DND-41 (cell line): ENCODE measurements at regions not wholly inside any gene's neighbourhood (a gene's known extent, or its start where the extent isn't known, plus 50 kb on each side); places are given as distances from the start of the nearest gene placed in this dataset.
"Not testable (repeated sequence)": the region's sequence is repeated elsewhere in the genome, so short reads cannot be mapped to it uniquely, and the experiment has no call there.

Experiments used
- ATAC-seq: fragments of 200-7000 bp; cut with Tn5 transposase; 3 replicates; pipeline ENCODE4 v1.9.1; 2021; ENCODE audit warnings: low read depth; ENCODE audit not compliant: insufficient read depth
- DNase-seq: peaks from one replicate; pipeline ENCODE4 v3.0.0-alpha.2; 2020
- H2AFZ ChIP-seq: 2 replicates; pipeline ENCODE4 v1.6.0; 2012; ENCODE audit warnings: low read depth, low read length
- H3K27ac ChIP-seq: 2 replicates; pipeline ENCODE4 v1.5.1; 2012; ENCODE audit warnings: low read length, inconsistent platforms
- H3K27me3 ChIP-seq: fragments of 200-600 bp; sonication (generic); 2 replicates; pipeline ENCODE4 v1.6.0; 2012; ENCODE audit warnings: low read length, mild to moderate bottlenecking, inconsistent platforms; ENCODE audit not compliant: insufficient read depth, poor library complexity
- H3K36me3 ChIP-seq: 2 replicates; pipeline ENCODE4 v1.5.1; 2012; ENCODE audit warnings: low read length, inconsistent platforms; ENCODE audit not compliant: insufficient read depth
- H3K4me1 ChIP-seq: 2 replicates; pipeline ENCODE4 v1.5.1; 2012; ENCODE audit warnings: mild to moderate bottlenecking, low read length; ENCODE audit not compliant: insufficient read depth
- H3K4me2 ChIP-seq: 2 replicates; pipeline ENCODE4 v1.6.0; 2012; ENCODE audit warnings: mild to moderate bottlenecking, moderate library complexity, low read length, inconsistent platforms; ENCODE audit not compliant: insufficient read depth
- H3K4me3 ChIP-seq, 2 experiments: fragments of 200-600 bp in 1 of 2; shearing (Covaris generic) in 1 of 2; 2 replicates each; pipeline ENCODE4 v1.5.1; 2012 to 2016; ENCODE audit warnings: inconsistent platforms in 2 of 2, low read length in 2 of 2, mild to moderate bottlenecking in 2 of 2, low read depth in 1 of 2, moderate library complexity in 1 of 2
- H3K79me2 ChIP-seq: 2 replicates; pipeline ENCODE4 v1.6.0; 2012; ENCODE audit warnings: low read length, inconsistent platforms; ENCODE audit not compliant: insufficient read depth
- H3K9ac ChIP-seq: 2 replicates; pipeline ENCODE4 v1.6.0; 2012; ENCODE audit warnings: low read depth, mild to moderate bottlenecking, inconsistent platforms, low read length, moderate library complexity
- H3K9me3 ChIP-seq: 2 replicates; pipeline ENCODE4 v1.5.1; 2012; ENCODE audit warnings: low read length, moderate library complexity, mild to moderate bottlenecking, inconsistent platforms; ENCODE audit not compliant: insufficient read depth, severe bottlenecking
- H4K20me1 ChIP-seq: 2 replicates; pipeline ENCODE4 v1.6.0; 2012; ENCODE audit warnings: low read length; ENCODE audit not compliant: insufficient read depth
- CTCF ChIP-seq: IDR thresholded peaks from 2 replicates; pipeline ENCODE4 v1.5.1; 2012; ENCODE audit warnings: borderline replicate concordance, low read length, moderate library complexity, mild to moderate bottlenecking; ENCODE audit not compliant: poor library complexity, severe bottlenecking; ENCODE audit errors: extremely low read depth
- EZH2 ChIP-seq: IDR thresholded peaks from 3 replicates; pipeline ENCODE4 v1.6.1; 2012; ENCODE audit warnings: borderline replicate concordance, low read depth, mild to moderate bottlenecking, moderate library complexity, low read length, inconsistent platforms; ENCODE audit not compliant: severe bottlenecking

- Histone ChIP-seq H3K27me3 (no peaks in the 10 kb centered on the region), H3K4me3 (no peak overlapping the region), H3K9me3 (no peaks in the 10 kb centered on the region), H3K4me1 (peaks cover 18% of the 10 kb centered on the region), H3K9ac (no peak overlapping the region), H4K20me1 (no peaks in the 10 kb centered on the region), H3K27ac (no peak overlapping the region), H3K79me2 (no peaks in the 10 kb centered on the region), H3K4me2 (no peak overlapping the region), H2AFZ (no peak overlapping the region), H3K36me3 (no peaks in the 10 kb centered on the region)
- DNase-seq: no peak
- ATAC-seq: peak; percentile 58; the same call in 2 of the 3 replicates
- TF ChIP-seq CTCF (no peak), EZH2 (no peak)
These were observed 350.3 kb upstream of the HS6ST1 start for GRCh38 chr2:128668946-128669345.

GRCh38 chr2:128670066-128670465 lies 351.4 kb upstream of the HS6ST1 start:
- no peaks in the 10 kb centered on the region for H3K9me3 ChIP-seq
- H3K4me2 ChIP-seq: no peak overlapping the region
- no peaks in the 10 kb centered on the region for H3K27me3 ChIP-seq
- H4K20me1 ChIP-seq: no peaks in the 10 kb centered on the region
- DNase-seq (no peak), ATAC-seq (no peak)
- TF ChIP-seq CTCF: no peak
- no peak for TF ChIP-seq EZH2
- H3K9ac ChIP-seq: no peak overlapping the region
- no peaks in the 10 kb centered on the region for H3K79me2 ChIP-seq
- H3K4me1 ChIP-seq: peaks cover 10% of the 10 kb centered on the region
- H3K4me3 ChIP-seq: no peak overlapping the region
- H3K36me3 ChIP-seq: no peaks in the 10 kb centered on the region
- no peak overlapping the region for H3K27ac ChIP-seq
- H2AFZ ChIP-seq: no peak overlapping the region

- ATAC-seq, H3K36me3 ChIP-seq, H3K79me2 ChIP-seq, H3K9me3 ChIP-seq, DNase-seq, H3K9ac ChIP-seq, H4K20me1 ChIP-seq, H3K4me1 ChIP-seq, H2AFZ ChIP-seq, H3K4me3 ChIP-seq, H3K4me2 ChIP-seq, H3K27me3 ChIP-seq, H3K27ac ChIP-seq: not testable (repeated sequence)
These were observed 353.5 kb upstream of the HS6ST1 start for GRCh38 chr2:128671981-128672757.

GRCh38 chr2:128679680-128680079 lies 361.0 kb upstream of the HS6ST1 start:
- not testable (repeated sequence) for H3K36me3 ChIP-seq, H3K4me3 ChIP-seq, H4K20me1 ChIP-seq, H3K4me1 ChIP-seq, H3K9ac ChIP-seq, H3K4me2 ChIP-seq, H3K79me2 ChIP-seq, H2AFZ ChIP-seq, H3K27ac ChIP-seq, DNase-seq, H3K9me3 ChIP-seq, H3K27me3 ChIP-seq
- 0 out of 3 replicates have a peak, but pooled peaks have one; percentile 27 for ATAC-seq
